ENCODE measurements at regions not wholly inside any gene's neighbourhood (a gene's known extent, or its start where the extent isn't known, plus 50 kb on each side); places are given as distances from the start of the nearest gene placed in this dataset.
"Not testable (repeated sequence)": the region's sequence is repeated elsewhere in the genome, so short reads cannot be mapped to it uniquely, and the experiment has no call there.

DNA sequence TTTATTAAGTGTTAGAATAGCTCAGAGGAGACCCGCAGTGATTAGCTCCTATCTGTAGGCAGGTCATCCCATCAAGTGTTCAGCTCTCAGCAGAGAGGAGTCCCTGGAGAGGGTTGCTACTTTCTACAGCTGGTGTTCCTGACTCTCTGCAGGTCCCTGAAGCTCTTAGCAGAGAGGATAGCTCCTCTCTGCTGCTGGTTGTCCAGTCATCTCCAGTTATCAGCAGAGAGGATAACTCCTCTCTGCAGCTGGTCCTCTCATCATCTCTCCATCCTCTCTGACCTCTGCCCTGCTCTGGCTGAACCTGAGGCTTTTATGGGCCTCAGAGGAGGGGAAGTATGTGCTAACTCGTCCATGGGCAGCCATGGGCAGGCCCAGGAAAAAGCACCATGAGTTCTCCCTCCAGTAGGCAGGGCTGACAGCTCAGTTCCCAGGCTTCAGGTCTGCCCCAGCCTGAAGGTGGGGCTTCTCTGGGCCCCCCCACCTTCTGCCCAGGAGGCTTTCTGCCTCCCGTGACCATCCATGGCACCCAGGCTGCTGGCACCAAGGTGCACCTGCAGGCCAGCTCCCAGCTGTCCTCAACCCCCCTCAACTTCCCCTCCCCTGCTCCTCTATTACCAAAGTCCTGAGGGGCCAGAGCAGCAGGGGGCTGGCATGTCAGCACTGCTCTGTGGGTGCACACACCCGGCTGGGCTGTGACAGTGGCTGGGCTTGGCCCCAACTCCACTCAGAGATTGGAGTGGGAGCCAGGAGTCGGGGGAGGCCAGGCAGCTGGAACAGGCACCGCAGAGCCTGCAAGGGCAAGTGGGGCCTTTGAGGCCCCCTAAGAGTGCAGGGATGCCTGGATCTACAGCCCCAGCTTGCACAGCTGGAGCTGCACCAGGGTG lies 98.9 kb upstream of the FRMD4B start:
- DNase-seq (ENCODE audit: low spot score): no peak

DNA sequence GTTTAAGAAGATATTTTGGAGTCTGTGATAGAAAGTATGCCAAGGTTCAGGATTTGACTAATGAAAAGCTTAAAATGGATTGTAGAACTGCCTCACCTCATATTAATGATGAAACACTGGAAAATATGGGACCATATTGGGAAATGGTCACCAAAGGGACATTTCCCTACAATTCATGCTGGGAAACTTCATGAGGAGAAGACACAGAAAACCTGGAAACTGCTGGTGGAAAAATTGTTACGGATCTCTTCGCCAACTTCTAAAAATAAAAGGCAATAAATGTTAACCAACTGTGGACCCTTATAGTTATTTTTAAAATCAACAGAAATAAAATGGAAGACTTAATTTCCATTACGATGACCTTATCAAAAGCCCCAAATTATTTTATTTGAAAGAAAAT lies 97.6 kb upstream of the FRMD4B start:
- DNase-seq (ENCODE audit: low spot score): no peak

DNA sequence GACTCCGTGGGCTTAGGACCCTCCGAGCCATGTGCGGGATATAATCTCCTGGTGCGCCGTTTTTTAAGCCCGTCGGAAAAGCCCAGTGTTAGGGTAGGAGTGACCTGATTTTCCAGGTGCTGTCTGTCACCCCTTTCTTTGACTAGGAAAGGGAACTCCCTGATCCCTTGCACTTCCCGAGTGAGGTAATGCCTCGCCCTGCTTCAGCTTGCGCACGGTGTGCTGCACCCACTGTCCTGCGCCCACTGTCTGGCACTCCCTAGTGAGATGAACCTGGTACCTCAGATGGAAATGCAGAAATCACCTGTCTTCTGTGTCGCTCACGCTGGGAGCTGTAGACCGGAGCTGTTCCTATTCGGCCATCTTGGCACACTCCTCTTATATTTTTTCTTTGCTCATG lies 95.1 kb upstream of the FRMD4B start:
- not testable (repeated sequence) for DNase-seq (ENCODE audit: low spot score)

DNA sequence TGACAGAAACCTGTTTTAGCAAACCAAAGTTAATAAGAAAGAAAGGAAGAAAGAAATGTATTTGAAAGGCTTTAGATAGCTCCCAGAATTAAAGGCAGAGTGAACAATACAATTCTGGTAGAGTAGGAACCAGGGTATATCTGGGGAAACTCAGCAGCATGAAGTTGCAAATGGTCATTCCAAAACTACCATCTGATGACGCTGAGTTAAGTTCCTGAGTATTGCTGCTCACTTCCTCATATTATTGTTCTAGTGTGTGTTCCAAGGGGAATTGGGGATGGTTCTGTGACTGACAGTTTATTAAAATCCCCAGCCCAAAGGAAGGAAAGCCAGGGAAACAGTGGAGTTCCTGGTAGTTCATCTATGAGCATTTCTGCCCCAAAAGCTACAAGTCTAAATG lies 88.3 kb upstream of the FRMD4B start:
- no peak for DNase-seq (ENCODE audit: low spot score)

DNA sequence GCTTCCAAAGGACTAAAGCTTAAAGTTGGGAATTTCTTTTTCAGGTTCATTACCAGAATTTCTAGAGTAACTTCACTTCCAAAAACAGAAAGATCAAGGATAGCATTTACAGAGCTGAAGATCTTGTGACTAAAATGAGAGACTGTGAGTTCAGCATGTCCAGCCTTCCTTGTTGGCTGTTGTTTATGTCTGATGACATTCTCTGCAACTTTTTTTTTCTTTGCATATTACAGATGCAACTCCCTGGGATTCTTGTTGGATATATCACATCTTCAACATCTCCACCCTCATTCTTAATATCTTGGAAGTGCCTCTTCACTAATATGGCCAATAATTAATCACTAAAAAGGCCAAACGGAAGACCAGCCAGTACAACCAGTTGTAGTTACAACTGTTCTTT lies 86.2 kb upstream of the FRMD4B start:
- DNase-seq (ENCODE audit: low spot score): no peak

DNA sequence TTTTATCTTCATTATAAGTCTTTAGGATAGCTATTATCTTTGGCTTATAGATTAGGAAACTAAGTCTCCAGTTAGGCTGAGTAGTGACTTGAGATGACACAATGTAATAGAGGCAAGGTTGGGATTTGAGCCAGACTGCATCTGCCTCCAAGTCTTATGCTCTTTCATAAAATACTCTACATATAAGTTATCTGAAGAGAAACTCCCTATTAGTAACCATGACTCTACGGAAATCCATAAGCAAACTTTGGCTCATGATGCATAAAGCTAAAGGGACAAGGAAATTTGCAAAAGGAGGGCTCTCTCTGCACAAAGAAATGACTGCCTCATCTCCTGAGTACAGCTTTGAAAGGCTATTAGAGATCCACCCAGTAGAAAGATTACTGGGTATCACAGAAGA lies 77.6 kb upstream of the FRMD4B start:
- no peak for DNase-seq (ENCODE audit: low spot score)

DNA sequence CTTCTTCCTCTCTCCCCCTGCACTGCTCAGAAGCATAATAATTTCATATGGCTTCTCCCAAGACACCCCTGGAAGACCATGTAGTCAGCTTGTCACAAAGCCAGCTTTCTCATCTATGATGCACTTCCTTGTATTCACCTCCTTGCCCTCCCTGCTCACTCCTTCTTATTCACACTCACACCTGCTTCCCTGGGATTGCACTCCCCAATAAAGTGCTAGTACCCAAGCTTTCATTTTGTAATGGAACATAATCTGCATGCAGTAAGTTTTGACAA lies 76.9 kb upstream of the FRMD4B start:
- DNase-seq (ENCODE audit: low spot score): no peak

DNA sequence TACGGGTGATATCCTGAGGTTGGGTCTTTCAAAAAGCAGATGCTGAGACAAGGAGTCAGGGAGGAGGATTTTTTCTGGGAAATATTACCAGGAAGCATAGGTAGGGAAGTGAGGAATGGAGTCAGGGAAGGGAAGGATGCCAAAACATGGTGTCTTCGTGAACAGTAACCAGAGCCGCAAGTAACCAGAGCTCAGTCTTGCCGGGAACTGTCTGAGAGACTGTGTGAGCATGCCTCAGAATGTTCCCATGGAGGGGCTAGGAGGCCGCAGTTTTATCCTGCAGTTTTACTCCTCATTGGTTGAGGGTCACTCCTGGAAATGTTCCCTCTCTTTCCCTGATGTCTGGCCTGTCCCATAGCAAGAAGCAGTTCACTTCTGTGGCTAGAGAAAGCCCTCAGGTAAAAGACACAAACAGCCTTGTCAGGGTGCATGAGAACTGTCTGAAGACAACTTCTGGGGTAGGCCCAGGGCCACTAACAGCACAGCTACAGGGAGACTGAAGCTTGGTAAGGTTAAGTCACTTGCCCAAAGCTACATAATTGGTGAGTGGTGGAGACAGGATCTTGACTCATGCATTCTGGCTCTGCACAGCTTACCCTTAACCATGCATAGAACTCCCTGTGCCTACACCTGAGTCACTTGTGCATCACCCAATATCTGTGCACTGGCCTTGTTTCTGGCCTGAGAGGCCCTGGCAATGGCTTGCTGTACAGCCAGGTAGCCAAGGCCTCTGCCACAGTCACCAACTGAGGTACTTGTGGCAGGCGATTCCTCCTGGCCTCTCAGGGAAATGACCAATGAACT lies 76.3 kb upstream of the FRMD4B start:
- DNase-seq (ENCODE audit: low spot score): no peak

DNA sequence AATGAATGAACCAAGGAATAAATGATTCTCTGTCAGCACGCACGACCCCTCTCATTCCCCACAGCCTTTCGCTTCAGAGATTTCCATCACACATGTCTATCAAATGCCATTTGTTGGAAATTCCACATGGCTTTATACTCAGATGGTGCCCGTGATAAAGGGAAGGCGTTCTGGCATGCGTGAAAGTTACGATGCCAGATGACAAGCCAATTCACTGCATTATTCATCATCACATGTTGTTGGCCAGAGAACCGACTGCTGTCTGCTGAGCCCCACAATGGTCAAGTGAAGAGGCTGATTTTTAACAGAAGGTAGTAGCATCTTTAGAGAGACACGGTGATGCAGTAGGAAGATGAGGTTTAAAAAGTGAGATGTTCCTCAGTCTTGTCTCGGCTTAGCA lies 74.1 kb upstream of the FRMD4B start:
- no peak for DNase-seq (ENCODE audit: low spot score)

DNA sequence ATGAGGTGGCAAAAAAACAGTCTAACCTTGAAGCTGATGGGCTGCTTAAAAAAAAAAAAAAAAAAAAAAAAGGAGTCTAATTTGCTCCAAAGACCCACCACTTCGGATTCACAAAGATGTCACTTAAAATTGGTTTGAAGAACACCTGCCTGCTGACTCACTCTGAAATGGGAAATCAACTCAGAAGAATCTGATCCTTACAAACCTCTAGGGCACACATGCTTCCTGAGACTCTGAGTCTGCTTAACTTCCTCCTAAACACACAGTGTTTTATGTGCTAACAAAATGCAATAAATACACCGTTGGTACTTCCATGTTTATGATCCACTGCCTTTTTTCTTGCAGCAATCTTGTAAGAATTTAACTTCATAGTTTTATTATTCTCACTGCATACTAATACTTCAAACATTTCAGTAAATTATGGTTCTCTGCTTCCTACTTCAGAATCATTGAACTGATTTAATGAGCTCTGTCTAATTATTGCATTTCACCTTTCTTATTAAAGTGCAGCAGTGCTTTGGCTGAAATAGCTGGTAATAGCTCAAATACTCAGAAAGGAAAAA lies 73.0 kb upstream of the FRMD4B start:
- DNase-seq (ENCODE audit: low spot score): no peak

DNA sequence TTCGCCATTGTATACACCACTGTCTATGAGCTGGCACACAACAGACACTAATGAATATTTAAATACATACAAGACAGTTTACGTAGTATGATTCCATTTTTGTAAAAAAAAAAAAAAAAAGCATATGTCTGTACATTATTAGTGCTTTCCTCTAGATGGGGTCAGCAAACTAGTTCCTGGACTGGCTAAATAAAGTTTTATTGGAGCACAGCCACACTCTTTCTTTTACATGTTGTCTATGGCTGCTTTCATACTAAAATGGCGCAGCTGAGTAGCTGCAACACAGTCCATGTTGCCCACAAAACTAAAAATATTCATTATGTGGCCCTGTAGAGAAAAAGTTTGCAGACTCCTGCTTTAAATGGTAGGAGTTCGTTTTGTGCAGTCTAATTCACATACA lies 70.7 kb upstream of the FRMD4B start:
- no peak for DNase-seq (ENCODE audit: low spot score)

DNA sequence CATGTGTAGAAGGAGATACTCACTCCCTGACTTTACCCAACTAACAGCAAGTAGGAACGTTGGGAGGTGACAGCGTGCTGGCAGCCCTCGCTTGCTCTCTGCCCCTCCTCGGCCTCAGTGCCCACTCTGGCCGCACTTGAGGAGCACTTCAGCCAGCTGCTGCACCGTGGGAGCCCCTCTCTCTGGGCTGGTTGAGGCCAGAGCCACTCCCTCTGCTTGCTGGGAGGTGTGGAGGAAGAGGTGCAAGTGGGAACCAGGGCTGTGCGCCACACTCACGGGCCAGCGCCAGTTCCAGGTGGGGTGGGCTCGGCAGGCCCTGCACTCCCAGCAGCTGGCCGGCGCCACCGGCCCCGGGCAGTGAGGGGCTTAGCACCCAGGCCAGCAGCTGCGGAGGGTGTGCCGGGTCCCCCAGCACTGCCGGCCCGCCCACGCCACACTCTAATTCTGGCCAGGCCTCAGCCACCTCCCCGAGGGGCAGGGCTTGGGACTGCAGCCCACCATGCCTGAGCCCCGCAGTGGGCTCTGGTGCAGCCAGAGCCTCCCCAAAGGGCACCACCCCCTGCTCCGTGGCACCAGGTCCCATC lies 68.4 kb upstream of the FRMD4B start:
- no peak for DNase-seq (ENCODE audit: low spot score)

DNA sequence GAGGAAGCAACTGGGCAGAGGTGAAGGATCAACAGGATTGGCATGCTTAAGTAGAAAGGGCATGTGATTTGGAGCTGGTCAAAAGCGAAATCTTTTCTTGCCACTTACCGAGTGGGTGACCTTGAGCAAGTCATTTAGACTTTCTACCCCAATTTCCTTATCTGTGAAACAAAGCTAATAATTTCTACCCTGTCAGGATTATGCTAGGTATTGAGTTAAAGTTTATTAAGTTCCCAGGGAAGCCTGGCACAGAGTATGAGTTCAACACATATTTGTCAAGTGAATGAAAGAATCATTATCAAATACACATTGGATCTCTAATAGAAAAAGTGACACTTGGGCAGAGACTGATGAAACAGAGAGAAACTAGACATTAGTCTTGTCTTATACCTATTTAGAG lies 66.4 kb upstream of the FRMD4B start:
- no peak for DNase-seq (ENCODE audit: low spot score)

DNA sequence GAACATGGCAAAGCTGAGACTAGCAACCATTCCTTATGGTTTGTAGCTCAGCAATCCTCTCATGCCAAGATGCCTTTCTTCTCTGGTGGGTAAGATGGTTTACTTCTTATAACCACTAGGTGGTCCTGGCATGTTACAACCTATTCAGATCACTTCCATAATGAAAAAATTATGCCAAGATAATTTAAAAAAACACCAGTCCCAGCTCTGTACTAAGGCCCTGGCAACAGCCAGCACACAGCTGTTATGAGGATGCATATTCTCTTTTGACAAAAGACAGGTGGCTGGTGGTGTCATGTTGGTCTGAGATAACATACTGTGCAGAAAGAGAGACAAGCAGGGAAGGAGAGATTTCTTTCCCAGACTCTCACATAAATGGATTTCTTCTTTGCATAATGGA lies 65.7 kb upstream of the FRMD4B start:
- DNase-seq (ENCODE audit: low spot score): no peak

DNA sequence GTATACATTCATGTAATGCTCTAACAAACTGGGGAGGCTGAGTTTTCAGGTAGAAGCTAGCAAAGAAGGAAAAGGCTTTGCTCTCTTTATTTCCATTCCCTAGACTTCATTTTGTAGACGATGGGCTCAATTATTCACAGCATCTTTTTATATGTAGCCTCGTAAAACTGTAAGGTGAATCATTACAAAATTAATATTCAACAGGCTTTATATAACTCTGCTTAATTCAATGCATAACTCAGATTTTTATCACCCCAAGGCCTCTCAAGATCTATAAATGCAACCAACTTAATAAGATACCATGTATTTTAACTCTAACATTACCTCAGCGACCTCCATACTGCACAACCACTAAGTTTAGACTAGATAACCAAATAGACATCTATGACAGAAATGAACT lies 63.0 kb upstream of the FRMD4B start:
- DNase-seq (ENCODE audit: low spot score): no peak

DNA sequence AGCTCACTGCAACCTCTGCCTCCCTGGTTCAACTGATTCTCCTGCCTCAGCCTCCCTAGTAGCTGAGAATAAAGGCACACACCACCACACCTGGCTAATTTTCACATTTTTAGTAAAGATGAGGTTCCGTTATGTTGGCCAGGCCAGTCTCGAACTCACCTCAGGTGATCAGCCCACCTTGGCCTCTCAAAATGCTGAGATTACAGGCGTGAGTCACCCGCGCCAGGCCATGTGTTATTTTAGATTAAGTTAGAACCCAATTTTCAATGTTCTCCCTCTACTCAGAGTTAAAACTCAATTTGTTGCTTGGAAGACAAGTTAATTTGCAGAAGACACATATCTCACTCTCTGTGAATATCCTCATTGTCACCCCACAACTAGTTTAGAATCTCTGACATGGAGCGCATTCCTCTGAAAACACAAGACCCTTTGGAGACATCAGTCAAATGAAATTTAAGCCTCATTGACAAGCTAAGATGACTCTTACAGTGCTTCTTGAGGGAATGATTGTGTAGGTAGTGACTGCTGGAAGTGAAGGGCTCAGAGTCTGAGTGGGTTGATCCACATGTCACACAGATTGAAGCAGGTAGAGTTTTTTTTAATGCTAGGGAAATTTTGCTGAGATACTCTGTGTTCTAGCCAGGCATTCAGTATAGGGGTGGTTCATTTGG lies 60.6 kb upstream of the FRMD4B start:
- no peak for DNase-seq (ENCODE audit: low spot score)

DNA sequence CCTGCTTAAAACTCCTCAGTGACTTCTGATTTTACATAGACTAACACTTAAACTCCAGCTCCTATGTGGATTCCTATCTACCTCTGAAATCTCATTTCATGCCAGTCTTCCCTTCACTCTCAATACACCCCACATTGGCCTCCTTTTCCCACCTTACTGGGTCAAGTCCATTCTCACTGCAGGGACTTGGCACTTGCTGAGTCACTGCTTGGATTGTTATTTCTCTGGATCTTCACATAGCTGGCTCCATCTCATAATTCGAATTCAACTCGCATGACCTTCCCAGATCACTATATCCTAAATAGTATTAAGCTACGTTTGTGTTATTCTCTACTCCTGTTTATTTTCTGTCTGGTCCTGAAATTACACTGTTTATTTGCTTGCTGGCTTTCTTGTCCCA lies 59.6 kb upstream of the FRMD4B start:
- no peak for DNase-seq (ENCODE audit: low spot score)

DNA sequence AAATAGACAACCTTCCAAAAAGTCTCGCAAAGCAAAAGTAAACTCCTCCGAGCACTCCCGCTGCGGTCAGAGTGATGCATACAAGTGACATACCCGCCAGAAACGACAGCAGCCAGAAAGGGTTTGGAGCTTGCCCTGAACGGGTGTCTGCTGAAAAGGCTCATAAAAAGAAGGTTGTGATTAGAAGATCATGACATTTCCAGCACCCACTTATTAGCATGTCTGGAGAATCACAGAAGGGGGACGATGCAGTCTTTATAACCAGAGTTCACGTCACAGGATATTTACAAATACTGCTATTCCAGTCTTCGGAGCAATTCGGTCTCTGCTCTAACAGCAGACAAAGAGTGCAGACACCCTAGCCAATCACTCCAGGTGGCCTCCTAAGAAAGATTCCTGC lies 59.1 kb upstream of the FRMD4B start:
- DNase-seq (ENCODE audit: low spot score): no peak

DNA sequence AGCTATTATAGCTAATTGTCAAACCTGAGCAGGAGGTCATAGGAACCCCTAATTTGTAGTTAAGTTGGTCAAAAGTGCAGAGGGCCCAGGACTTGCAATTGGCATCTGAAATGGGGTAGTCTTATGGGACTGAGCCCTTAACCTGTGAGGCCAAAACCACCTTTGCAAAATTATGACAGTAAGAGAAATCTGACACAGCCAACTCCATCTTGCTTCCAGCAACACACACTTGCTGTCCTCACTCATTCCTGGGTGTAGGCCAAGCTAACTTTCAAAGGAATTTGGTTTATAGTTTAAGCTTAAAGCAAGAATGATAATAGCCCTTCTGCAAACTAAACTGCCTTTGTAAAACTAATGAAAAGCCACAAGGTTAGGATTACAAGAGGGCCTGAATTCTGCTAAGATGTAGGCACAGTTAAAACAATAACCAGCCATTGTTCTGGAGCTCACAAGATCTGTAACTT lies 57.6 kb upstream of the FRMD4B start:
- no peak for DNase-seq (ENCODE audit: low spot score)

DNA sequence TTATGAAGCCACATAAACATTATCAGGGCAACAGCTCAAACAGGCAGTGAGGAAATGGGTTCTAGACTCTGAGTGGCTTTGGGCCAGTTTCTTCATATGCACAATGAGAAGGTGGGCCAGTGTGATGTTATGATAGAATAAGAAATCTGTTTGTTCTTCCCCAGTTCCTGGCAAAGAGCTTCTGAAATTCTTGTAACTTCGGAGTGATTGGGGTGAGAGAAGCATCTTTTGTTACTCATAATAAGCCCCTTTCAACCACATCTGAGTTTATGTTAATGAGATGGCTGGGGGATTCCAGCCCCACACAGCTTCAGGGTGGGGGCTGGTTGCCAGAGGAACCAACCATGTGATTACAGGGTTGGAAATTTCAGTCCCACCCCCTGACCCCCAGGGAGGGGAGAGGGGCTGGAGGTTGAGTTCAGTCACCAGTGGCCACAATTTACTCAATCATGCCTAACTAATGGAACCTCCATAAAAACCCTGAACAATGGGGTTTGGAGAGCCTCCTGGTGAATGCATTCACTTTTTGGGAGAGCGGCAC lies 57.0 kb upstream of the FRMD4B start:
- no peak for DNase-seq (ENCODE audit: low spot score)

DNA sequence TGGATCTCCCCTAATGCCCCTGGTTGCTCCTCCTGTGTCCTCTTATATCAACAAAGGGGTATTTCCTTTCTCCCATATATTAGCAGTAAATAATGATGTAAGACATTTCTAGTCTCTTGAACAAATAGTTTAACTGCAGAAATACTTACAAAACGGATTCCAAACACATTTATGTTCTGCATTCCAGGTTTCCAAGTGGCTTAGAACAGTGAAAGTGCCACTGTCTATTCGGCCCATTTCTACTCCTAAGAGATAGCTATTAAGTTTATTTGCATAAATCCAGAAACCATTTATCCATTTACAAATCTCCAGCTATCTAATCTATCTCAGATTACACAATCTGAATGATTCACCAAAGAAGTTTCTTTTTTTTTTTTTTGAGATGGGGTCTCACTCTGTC lies 55.8 kb upstream of the FRMD4B start:
- DNase-seq (ENCODE audit: low spot score): no peak

DNA sequence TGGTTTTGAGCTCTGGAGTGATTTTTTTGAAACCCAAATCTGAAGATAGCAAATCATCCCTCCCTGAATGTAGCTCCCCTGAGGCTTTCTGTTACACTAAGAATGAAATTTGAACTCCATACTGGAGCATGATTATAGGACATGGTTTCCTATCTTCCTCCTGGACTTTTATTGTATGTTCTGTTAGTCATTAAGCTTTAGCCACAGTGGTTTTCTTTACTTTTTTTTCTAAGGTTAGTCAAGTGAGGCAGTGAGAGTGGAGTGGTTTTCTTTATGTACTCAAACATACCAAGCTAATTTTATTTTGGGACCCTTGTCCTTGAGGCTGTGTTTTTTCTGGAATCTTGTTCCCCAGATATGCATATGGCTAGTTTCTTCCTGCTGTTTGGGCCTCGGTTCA lies 55.2 kb upstream of the FRMD4B start:
- no peak for DNase-seq (ENCODE audit: low spot score)
